ENCODE measurements at regions not wholly inside any gene's neighbourhood (a gene's known extent, or its start where the extent isn't known, plus 50 kb on each side); places are given as distances from the start of the nearest gene placed in this dataset.
"Not testable (repeated sequence)": the region's sequence is repeated elsewhere in the genome, so short reads cannot be mapped to it uniquely, and the experiment has no call there.

DNA sequence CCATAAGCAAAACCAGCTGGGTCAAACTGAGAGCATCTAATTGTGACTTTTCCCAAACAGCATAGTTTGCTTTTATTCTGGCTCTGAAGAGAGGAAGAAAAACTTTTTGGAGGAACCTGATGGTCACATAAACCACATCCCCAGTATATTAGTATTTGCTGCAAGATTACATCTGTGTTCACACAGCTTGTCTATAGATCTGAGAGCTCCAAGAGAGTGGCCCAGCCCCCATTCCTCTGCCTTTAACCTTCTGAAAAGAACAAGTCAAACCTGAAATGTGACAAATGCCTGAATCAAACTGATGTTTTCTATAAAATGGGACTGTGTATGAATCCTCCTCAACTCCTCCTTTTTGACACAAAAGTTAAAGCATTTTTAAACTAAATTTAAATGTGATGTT lies 435.2 kb downstream of the ZNF479 start:
- DNase-seq (ENCODE audit: low read depth) = not testable (repeated sequence)

DNA sequence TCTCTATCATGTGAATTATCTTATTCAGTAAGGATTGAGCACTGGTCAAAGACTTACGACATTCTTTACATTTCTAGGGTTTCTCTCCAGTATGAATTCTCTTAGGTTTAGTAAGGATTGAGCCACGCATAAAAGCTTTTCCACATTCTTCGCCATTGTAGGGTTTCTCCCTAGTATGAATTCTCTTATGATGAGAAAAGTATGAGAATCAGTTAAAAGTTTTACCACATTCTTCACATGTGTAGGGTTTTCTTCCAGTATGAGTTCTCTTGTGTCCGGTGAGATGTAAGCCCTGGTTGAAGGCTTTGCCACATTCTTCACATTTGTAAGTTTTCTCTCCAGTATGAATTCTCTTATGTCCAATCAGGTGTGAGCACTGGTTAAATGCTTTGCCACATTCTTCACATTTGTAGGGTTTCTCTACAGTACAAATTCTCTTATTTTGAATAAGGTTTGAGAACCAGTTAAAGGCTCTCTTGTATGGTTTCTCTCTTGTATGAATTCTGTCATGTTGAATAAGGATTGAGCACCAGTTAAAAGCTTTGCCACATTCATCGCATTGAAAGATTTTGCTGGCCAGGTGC lies 445.9 kb downstream of the ZNF479 start:
- DNase-seq (ENCODE audit: low read depth) = no peak

DNA sequence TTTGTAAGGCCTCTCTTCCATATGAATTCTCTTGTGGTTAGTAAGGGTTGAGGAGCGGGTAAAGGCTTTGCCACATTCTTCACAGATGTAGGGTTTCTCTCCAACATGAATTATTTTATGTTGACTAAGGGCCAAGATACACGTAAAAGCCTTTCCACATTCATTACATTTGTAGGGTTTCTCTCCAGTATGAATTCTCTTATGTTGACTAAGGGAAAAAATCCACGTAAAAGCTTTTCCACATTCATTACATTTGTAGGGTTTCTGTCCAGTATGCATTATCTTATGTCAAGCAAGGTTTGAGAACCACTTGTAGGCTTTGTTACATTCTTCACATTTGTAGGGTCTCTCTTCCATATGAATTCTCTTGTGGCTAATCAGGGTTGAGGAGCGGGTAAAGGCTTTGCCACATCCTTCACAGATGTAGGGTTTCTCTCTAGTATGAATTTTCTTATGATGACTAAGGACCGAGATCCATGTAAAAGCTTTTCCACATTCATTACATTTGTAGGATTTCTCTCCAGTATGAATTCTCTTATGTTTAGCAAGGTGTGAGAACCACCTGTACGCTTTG lies 493.0 kb downstream of the ZNF479 start:
- DNase-seq (ENCODE audit: low read depth) = no peak

DNA sequence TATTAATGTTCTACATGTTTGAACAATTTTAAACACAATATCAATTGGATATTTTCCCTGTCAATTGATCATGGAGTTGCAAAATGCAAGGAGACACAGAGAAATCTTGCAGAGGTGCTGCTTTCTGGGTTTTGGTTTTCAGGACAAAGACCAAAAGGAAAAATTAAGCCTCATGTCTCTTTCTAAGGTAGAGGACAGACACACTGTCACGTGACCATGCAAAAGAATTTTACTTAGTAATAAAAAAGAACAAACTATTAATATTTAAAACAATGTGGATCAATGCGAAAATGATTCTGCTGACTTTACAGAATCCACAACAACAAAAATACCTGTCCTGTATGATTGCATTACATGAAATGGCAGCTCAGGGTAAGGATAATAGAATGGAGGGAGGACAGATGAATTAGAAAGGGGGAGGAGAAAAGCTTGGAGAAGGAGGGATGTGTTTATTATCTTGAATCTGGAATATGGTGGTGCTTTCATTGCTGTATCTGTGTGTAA lies 493.7 kb upstream of the NUPR2 start:
- DNase-seq (ENCODE audit: low read depth) = no peak

DNA sequence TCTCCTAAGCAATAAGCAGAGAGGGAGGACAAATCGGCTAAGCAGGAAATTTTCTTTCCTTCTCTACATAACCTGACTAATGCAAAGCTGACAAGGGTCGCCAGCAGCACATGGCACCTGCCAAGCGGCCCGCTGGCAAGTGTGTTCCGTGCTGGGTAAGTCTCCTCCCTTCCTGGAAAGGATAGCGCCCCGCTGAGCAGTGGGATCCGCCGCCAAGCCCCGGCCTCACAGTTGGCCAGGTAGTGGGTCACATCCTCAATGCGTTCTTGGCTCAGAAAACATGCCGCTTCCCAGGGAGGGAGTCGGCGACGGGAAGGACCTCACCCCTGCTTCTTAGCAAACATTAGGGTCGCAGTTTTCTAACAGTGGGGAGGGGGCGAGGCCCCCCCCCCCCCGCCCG lies 488.9 kb upstream of the NUPR2 start:
- DNase-seq (ENCODE audit: low read depth) = no peak

DNA sequence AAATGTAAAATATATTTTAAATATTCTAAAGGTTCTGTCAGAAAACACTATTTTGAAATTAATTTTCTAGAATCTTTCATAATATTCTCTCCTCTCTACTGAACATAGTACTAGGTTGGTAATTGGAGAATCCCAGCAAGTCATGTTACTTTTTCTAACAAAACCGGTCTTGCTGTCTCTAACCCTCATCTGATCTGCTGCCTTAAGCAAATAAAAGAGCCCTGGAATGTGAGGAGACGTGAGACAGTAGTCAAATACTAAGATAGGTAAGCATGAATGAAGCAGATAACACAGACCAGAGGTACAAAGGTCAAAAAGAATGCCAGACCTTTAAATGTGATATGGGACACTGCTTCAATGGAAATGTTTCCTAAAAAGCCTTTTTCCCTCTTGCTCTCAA lies 462.4 kb upstream of the NUPR2 start:
- DNase-seq (ENCODE audit: low read depth) = no peak

DNA sequence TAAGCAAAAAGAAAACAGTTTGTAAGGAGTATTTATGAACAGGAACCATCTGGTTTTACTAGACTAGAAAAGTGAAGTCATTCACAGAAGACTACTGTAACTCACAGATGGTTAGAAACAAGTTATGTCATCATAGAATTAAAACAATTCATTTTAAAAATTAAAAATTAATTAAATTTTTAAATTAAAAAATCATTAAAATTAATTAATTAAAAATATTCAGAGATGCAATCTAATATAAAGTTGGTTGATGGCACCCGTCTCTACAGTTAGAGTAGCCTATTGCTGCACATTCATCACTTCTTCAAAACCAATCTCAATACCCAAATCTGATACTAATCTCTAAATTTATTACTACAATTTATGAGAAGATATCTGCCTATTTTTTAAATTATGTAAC lies 454.8 kb upstream of the NUPR2 start:
- no peak for DNase-seq (ENCODE audit: low read depth)

DNA sequence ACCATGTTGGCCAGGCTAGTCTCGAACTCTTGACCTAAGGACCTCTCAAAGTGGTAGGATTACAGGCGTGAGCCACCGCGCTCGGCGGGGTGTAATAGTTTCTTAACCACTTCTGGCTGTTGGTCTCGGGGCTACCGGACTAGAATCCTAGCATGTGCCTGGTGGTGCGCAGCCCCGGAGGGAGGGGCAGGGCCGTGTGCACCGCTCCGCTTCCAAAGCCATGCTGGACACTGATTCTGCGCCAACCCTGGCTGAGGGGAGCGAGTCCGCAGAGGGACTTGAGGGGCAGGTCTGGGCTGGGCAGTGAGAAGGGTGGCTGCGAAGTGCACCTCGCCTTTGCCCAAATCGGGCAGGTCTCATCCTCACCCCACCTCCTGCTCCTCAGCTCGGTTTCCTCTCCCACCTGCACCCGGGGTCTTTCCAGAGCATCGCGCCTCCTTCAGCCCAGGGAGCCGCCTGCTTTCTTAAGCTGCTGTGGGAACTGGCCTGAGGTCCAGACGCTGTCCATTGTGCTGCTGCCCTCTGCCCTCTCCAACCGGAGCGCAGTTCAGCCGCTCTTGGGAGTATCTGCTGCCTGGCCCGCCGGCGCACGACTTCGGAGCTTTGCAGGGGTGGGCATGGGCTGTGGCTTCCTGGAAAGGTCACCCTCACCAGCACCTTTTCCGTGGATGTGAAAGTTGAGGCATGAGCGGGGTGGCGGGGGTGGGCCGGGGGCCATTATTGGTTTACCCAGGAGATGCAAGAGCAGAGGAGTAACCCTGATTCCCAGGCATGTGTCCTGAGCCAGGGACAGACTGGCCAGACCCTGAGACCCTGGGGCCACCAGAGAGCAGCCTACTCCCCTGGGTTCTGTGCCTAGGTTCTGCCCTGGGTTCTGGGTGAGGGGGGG lies 422.6 kb upstream of the NUPR2 start:
- DNase-seq (ENCODE audit: low read depth) = no peak

DNA sequence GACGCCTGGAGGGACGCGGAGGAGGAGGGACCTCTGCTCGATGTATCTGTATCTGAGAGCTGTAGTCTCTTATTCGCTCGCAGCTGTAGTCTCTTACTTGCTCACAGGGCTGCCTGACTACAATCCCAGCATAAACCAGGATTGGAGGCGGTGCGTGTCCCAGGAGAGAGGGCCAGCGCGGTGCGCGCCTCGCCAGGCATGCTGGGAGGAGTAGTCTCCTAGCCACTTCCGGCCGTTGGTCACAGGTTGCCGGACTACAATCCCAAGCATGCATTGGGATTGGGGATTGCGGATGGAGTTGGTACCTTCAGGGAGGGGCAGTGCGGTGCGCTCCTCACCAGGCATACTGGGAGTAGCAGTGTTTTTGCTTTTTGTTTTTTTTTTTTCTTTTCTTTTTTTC lies 421.7 kb upstream of the NUPR2 start:
- no peak for DNase-seq (ENCODE audit: low read depth)

DNA sequence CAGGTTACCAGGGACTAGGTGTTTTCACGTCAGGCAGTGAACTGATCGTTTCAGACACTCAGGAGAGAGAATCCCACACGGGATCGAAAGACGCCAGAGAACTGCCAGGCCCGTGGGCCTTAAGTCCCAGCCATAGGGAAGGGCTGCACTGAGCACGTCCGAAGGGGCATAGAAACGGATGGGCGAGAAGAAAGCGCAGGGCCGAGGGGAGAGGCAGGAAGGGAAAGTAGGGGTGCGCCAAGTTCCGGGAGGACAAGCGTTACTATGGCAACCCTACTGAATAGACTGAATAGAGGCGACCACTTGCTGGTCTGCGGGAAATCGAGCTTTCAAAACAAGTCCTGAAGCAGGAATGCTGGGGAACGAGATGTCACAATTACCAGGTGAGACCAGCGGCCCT lies 421.3 kb upstream of the NUPR2 start:
- no peak for DNase-seq (ENCODE audit: low read depth)

DNA sequence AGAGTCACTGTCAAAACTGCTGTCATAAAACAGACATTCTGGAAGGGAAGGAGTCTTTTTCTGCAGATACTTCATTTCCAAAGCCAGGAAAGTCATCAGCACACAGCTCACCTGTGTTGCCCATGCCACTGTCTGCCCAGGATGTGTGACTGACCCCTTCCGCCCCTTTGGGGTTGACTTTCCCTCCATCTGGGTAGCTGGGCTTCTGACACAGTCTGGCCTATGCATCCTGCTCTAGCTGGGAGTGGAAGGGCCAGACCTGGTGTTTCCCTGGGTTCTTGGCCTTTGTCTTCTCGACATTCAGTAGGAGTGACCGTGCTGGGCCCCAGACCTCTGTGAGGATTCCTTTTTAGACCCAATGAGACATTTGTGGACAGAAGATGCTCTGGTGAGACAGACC lies 378.9 kb upstream of the NUPR2 start:
- no peak for DNase-seq (ENCODE audit: low read depth)

DNA sequence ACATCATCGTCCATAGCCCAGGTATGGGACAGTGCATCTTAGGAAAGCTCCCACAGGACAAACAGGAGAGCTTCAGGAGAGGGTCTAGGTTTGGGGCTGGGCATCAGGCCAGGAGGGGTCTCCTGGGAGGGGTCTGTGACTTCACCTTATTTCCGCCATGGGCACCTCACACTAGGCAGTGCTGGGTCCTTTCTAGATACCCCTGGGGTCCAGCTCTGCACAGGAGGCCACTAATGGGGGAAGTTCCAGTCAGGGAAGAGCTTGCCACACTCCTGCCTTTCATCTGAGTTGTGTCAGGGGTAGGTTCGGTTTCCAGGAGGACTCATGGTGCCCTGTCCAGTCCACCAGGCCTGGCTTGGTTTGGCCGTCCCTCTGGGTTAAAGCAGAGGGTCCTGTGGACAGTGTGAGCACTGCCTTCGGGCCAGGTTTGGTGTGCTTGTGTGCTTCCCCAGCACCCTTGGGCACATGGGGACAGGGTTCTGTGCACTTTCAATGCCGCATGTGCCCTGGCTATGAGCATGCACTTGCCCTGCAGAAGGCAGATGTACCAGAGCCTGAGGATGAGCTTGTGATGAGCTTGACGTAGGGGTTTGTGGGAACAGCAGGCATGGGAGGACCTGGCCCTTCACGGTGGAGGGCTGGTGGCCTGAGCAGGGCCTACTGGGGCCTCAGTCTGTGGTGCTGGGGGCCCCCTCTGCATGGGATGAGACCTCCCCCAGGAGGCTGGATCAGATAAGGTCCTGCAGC lies 377.7 kb upstream of the NUPR2 start:
- DNase-seq (ENCODE audit: low read depth) = no peak

DNA sequence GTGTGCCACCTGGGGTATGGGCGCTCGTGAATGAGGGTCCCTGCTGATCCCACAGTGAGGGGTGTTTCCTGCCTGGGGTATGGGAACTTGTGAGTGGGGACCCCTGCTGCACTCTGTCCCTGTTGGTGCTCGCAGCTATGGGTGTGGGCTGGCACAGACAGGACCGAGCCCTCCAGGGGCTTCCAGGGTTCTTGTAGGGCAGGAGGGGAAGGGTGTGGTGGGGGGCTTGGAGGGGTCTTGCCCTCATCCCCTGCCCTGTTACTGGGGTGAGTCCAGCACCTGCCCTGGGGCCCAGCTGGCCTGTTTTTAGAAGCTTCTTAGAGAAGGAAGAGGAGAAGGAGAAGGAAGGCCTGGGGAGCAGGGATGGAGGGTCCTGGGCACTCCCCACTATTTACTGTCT lies 377.0 kb upstream of the NUPR2 start:
- DNase-seq (ENCODE audit: low read depth) = no peak

DNA sequence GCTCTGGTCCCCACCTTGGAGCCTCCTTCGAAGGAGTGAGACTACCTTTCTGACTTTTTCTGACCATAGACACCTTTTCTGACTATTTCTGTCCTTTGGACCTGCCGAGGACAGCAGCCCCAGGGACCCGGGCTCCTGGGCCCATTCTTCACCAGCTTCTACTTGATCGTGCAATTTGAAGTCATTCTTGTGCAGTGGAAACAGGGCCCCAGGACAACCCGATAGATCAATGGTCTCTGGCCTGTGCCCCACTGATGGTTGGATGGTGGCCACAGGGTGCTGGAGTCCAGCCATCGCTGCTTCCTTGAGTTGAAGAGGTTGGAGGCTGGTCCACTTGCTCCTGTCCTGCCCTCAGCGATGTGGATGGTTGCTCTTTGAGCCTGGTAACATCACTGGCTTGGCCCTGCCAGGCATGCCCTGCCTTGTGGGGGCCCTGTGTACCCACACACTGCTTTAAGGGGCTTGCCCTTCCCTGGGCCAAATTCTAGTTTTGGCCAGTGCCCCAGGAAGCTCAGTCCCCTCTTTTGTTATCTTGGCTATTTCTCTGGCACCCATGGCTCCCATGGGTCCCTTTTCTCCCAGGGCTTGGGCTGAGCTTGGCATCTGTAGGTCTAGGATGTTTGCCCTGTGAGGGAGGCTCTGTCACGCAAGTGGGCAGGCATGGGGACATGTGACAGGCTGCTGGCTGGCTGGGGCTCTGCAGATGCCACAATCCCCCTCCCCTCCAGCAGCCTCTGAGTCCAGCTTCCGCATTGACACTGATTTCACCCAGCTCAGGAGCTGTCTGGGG lies 375.6 kb upstream of the NUPR2 start:
- no peak for DNase-seq (ENCODE audit: low read depth)

DNA sequence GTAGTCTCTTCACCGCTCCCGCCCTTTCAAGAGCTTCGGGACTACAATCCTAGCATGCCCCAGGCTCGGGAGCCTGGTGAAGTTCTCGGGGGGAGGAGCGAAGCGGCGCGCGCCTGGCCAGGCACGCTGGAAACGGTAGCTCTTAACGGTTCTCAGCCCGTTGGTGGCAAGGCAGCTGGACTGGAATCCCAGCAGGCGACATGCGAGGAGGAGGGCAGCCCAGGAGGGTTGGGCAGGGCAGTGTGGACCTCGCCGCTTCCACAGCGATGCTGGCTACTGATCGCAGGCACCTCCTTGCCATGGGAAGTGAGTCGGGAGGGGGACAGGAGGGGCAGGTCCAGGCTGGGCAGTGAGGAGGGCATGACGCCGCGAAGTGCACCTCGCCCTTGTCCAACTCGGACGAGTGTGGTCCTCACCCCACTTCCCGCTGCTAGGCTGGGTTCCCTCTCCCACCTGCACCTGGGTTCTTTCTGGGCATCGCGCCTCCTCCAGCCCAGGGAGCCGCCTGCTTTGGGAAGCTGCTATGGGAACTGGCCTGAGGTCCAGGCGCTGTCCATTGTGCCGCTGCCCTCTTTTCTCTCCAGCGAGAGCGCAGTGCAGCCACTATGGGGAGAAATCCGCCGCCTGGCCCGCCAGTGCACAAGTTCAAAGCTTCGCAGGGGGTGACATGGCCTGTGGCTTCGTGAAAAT lies 367.8 kb upstream of the NUPR2 start:
- no peak for DNase-seq (ENCODE audit: low read depth)

DNA sequence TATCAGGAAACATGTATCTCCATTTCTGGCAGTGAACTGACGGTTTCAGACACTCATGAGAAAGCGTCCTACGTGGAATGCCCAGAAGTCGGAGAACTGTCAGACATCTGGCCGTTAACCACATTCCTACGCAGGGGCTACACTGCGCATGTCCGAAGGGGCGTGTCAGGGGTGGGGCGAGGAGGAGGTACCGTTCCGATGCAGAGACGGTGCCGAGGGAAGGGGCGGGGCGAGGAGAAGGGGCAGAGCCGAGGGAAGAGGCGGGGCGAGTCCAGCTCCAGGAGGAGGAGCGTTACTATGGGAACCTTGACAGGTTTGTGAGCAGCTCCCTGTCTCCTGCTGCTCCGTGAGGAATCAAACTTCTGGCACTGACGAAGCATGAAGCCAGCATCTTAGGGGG lies 366.9 kb upstream of the NUPR2 start:
- DNase-seq (ENCODE audit: low read depth) = no peak

DNA sequence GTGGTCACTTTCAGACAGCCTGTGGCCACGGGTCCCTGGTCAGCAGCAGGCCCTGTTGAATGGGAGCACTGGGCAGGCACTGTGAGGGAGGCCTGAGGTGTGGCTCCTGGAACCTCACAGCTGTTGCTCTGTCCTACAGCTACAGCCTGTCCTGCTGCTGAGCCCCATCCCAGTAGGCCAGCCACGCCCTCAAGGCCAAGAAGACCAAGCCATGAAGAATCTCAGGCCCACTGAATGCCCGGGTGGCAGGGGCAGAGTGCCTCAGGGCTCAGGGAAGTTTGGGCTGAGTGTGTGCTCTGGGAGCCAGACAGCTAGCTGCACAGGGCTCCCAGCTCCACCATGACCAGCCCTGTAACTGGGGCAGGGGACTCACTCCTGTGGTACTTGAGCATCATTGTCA lies 363.5 kb upstream of the NUPR2 start:
- DNase-seq (ENCODE audit: low read depth) = no peak

DNA sequence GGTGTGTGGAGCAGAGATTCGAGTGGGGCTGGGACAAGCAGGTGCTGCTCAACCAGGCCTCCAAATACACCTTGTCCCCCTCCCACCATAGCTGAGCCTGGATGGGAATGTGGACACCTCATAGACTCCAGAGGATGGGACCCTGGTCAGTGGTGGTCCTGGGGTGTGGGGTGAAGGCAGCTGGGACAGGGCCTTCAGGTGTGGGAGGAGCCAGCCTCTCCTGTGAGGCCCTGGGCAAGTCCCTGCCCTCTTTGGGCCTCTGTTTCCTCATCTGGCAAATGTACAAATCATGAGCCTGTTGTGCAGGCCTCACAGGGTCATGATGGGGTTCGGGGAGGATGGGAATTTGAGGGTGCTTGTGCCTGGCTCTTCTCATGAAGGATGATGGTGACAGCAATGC lies 362.9 kb upstream of the NUPR2 start:
- no peak for DNase-seq (ENCODE audit: low read depth)

DNA sequence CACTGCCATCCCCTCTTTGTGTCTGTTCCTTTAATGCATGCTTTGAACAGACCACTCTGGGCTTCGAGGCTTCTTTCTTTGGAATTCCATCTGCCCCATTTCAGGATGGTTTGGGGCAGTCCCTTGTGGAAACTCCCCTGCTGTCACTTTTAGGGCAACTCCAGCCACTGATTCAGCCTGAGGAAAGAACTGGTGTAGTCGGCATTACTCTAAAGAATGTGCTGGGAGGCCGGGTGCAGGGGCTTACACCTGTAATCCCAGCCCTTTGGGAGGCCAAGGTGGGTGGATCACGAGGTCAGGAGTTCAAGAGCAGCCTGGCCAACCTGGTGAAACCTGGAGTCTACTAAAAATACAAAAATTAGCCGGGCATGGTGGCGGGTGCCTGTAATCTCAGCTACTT lies 358.1 kb upstream of the NUPR2 start:
- no peak for DNase-seq (ENCODE audit: low read depth)

DNA sequence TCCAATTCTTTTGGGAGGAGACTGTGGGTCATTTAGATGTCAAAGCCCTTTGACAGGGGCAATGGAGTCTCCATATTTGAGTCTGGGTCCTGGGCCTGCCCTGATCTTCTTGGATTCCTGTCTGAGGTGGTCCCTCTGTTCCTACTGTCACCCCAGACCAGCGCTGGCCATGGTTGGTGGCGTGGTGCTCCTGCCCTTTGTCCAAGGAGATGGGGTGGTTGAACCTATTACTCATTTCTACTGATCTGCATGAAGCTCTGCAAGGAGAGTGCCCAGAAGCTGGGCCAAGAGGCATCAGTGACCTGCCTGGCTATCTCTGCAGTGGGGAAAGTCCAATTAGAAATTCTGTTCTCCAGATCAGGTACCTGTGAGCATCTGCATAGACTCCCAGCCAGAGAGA lies 355.6 kb upstream of the NUPR2 start:
- no peak for DNase-seq (ENCODE audit: low read depth)

Data from stimulated activated CD8-positive, alpha-beta memory T cell treated with anti-CD3 and anti-CD28 coated beads, Interleukin-15, amount 100 ng/mL, for 1 hour (primary cell).